DOHH2 (cell line): ENCODE measurements at regions not wholly inside any gene's neighbourhood (a gene's known extent, or its start where the extent isn't known, plus 50 kb on each side); places are given as distances from the start of the nearest gene placed in this dataset.

Experiments used
- CTCF ChIP-seq: fragments of 200-600 bp; sonication (generic); IDR thresholded peaks from one replicate; pipeline ENCODE4 v1.5.1; 2014; ENCODE audit warnings: antibody characterized with exemption, mild to moderate bottlenecking, low read depth, low read length; ENCODE audit not compliant: poor library complexity, severe bottlenecking
- EZH2phosphoT487 ChIP-seq: fragments of 200-600 bp; sonication (generic); IDR thresholded peaks from 2 replicates; pipeline ENCODE4 v1.6.1; 2017; ENCODE audit warnings: borderline replicate concordance, mild to moderate bottlenecking, antibody characterized with exemption, low read length, moderate library complexity, mixed read lengths

- TF ChIP-seq CTCF = no peak
- no peak for TF ChIP-seq EZH2phosphoT487
Measured at GRCh38 chr4:54513741-54514140, 144.0 kb upstream of the KIT start.
